Choroid plexus epithelial cell (primary cell): ENCODE measurements at regions not wholly inside any gene's neighbourhood (a gene's known extent, or its start where the extent isn't known, plus 50 kb on each side); places are given as distances from the start of the nearest gene placed in this dataset.

Experiments
- DNase-seq: peaks from one replicate; pipeline ENCODE4 v3.0.0-alpha.2; 2010; ENCODE audit warnings: low read depth
- H3K4me3 ChIP-seq: 2 replicates; pipeline ENCODE4 v1.5.1; 2011; ENCODE audit warnings: low read depth, mild to moderate bottlenecking, control low read depth, low read length, moderate library complexity
- TF ChIP-seq, protein P1 (sequence below): conservative IDR thresholded peaks from 2 replicates; pipeline ENCODE4 v1.5.1; 2011; ENCODE audit warnings: low read depth, mild to moderate bottlenecking, control low read depth, inconsistent platforms, low read length, moderate library complexity

DNA sequence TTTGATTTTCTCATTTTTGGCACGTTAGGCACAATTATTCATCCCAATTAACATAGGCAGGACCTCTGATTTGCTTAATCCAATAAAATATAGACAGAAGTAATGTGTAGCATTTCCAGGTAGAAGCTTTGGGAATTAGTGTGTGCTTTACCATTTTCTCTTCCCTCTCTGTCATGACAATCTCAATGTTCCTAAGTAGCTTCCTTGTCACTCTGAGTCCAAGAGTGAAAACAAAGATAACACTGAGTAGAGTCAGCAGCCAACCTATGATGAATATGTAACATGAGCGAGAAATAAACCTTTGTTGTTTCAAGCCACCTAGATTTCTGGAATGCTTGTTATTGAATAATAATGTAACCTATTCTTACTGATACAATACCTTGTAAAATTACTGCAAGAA lies 283.8 kb downstream of the OMA1 start:
- no peak for DNase-seq
- TF ChIP-seq, protein P1, sequence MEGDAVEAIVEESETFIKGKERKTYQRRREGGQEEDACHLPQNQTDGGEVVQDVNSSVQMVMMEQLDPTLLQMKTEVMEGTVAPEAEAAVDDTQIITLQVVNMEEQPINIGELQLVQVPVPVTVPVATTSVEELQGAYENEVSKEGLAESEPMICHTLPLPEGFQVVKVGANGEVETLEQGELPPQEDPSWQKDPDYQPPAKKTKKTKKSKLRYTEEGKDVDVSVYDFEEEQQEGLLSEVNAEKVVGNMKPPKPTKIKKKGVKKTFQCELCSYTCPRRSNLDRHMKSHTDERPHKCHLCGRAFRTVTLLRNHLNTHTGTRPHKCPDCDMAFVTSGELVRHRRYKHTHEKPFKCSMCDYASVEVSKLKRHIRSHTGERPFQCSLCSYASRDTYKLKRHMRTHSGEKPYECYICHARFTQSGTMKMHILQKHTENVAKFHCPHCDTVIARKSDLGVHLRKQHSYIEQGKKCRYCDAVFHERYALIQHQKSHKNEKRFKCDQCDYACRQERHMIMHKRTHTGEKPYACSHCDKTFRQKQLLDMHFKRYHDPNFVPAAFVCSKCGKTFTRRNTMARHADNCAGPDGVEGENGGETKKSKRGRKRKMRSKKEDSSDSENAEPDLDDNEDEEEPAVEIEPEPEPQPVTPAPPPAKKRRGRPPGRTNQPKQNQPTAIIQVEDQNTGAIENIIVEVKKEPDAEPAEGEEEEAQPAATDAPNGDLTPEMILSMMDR = no peak
- no peak overlapping the region for H3K4me3 ChIP-seq

DNA sequence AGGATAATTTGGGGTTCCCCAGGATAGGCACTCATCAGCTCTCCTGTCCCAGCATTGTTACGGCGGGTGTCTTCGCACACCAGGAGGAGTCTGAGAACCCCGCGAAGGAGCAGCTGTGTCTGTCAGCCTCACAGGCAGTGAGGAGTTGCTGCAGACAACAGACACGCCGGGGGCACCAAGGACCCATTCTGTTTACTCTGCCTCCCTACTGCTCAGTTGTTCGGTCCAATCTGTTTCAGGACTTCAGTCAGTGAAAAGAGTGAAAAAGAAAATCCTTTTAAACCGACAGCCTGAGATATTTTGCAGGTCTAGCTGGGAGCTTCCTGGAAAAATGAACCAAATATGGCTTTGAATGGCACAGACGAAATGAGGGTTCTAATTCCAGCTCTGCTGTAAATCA lies 288.4 kb downstream of the OMA1 start:
- TF ChIP-seq, protein P1 = no peak
- no peak for DNase-seq
- H3K4me3 ChIP-seq = no peak overlapping the region

DNA sequence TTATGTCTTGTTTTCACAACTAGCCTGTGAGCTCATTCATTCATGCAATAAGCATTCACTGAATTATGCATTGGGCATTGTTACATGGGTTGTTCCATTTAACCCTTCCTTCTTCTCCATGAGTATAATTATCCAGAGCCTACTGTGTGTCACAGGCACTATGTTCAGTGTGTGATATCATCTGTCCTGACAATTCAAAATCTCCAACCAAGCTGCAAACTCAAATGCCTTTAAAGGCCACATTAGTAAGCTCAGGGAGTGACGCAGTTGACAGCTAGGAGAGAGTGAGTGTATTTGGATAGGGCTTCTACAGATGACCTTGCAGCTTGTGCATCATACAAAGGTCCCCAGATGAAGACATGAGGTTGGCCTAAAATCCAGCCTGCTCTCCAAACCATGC lies 289.5 kb downstream of the OMA1 start:
- no peak for DNase-seq
- no peak overlapping the region for H3K4me3 ChIP-seq
- TF ChIP-seq, protein P1 = no peak

DNA sequence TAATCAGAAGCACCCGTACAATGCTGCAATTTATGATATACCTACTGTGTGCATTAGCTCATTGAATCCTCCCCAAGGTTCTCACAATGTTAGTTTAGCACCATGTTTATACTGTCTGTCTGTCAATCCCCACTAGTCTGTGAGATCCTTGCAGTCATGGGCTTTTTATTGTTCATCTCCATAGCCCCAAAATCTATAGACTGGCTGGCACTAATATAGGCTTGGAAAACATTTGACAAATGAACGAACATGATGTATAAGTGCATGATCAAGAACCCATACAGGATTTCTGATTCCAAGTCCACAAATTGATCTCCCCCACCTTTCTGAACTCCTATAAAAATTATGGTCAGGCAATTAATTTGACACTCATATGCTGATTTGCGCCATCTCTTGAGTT lies 290.0 kb downstream of the OMA1 start:
- DNase-seq = no peak
- TF ChIP-seq, protein P1 = no peak
- H3K4me3 ChIP-seq = no peak overlapping the region

DNA sequence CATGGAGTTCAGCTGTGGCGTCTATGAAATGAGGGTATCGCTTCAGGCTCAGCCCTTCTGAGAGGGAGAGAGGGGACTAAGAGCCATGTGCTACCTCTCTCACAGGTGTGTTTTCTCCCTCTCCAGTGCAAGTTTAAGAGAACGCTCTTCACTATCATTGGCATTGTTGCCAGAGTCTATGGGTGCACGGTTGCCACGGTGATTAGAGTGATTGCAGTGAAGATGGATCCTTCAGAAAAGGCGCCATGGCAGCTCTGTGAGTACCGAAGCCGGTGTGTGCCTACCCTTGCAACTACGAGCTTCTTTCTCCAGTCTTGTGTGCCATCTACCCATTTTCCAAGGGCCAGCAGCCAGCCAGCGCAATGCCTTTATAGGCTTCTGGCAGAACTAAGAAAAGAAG lies 290.5 kb downstream of the OMA1 start:
- DNase-seq = no peak
- TF ChIP-seq, protein P1 = no peak
- H3K4me3 ChIP-seq = no peak overlapping the region

DNA sequence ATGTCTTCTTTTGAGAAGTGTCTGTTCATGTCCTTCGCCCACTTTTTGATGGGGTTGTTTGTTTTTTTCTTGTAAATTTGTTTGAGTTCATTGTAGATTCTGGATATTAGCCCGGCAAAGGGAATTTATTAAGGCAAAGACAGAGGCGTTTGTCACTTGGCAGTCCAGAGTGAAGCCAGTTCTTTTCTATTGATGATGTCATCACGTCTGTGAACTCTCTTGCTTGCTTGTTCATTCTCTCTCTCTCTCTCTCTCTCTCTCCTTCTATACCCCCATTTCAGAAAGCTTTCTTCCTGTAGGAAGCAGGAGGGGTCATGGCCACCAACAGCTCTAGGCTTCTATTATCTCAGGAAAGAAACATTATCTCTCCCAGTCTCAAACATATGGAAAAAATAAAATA lies 291.3 kb downstream of the OMA1 start:
- TF ChIP-seq, protein P1 = no peak
- DNase-seq = no peak
- no peak overlapping the region for H3K4me3 ChIP-seq

DNA sequence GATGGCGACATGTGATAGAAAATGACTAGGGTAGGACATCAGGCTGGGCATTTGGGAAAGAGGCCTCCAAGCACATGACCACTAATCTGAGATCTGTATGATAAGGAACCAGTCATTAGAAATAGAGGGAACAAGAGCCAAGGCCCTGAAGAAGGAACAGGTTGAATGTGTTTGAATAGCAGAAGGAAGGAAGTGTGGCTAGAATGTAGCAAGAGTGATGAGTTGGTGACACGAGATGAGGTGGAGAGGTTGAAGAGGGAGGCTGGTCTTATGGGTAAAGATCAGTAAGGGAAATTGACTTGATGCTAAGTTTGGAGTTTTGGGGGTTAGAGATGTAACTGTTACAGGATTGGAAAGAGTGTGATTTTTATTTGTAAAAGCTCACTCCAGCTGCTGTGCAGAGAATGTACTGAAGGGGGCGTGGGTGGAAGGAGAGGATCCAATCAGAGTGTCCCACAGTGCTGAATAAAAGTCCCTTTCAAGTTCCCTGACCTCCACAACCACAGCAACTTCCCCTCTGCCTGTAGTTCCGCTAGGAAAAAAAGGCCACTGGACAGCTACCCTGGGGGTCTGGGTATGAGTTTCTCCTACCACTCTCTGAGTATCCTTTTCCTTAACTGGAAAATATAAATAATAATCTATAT lies 295.0 kb downstream of the OMA1 start:
- TF ChIP-seq, protein P1 = peak; percentile 41
- H3K4me3 ChIP-seq = no peak overlapping the region
- DNase-seq = peak; percentile 13
